Ectodermal cell (in vitro differentiated cells): ENCODE measurements at regions not wholly inside any gene's neighbourhood (a gene's known extent, or its start where the extent isn't known, plus 50 kb on each side); places are given as distances from the start of the nearest gene placed in this dataset.

Experiments
- H3K27ac ChIP-seq: 2 replicates; pipeline ENCODE4 v1.7.0; 2013; ENCODE audit warnings: mild to moderate bottlenecking, low read depth, low read length; ENCODE audit not compliant: insufficient read depth, poor library complexity, severe bottlenecking
- H3K27me3 ChIP-seq: 2 replicates; pipeline ENCODE4 v1.7.0; 2013; ENCODE audit warnings: mild to moderate bottlenecking, low read length; ENCODE audit not compliant: insufficient read depth, control insufficient read depth, poor library complexity, severe bottlenecking
- H3K36me3 ChIP-seq: one replicate; pipeline ENCODE4 v1.7.0; 2013; ENCODE audit warnings: low read length; ENCODE audit not compliant: control insufficient read depth, insufficient read depth
- H3K4me1 ChIP-seq: one replicate; pipeline ENCODE4 v1.7.0; 2013; ENCODE audit warnings: low read length; ENCODE audit not compliant: control insufficient read depth, insufficient read depth
- H3K4me3 ChIP-seq: 2 replicates; pipeline ENCODE4 v1.7.0; 2013; ENCODE audit warnings: low read depth, low read length, control low read depth; ENCODE audit not compliant: insufficient read depth
- H3K9me3 ChIP-seq: 2 replicates; pipeline ENCODE4 v1.7.0; 2013; ENCODE audit warnings: mild to moderate bottlenecking, low read length, moderate library complexity; ENCODE audit not compliant: control insufficient read depth
- WGBS, 2 experiments: methylation state at CpG; one replicate each; pipeline ENCODE4 v1.1.7; 2013; ENCODE audit warnings: missing lambda C conversion rate in 2 of 2; 5-methylcytosine and 5-hydroxymethylcytosine counted together

GRCh38 chr19:31831421-31832175, 482.4 kb upstream of the TSHZ3 start:
- H3K9me3 ChIP-seq, result no peaks in the 10 kb centered on the region
- no peaks in the 10 kb centered on the region for H3K27me3 ChIP-seq
- 89 to 91% methylated on average over 8 of the region's 8 CpGs for WGBS, 2 experiments
- H3K4me3 ChIP-seq, result no peak overlapping the region
- no peaks in the 10 kb centered on the region for H3K4me1 ChIP-seq
- no peak overlapping the region for H3K27ac ChIP-seq
- H3K36me3 ChIP-seq, result no peaks in the 10 kb centered on the region

DNA sequence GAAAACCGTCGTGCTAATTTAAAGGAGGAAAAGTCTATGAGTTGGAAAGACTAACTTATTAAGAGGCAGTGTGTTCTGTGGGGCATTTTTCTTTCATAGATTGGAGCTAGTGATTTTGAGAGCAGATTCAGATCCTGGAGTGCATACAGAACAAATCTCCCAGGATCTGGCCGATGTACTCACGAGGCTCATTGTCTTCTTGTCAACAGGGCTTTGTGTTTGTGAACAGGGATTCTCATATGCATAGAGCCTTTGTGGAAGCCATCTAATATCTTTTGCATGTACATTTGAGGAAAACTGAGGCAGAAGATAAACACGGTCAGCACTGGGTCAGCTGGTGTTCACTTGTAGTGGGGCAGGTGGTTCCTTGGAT, 482.9 kb upstream of the TSHZ3 start:
- Histone ChIP-seq H3K4me1 (no peaks in the 10 kb centered on the region), H3K27ac (no peak overlapping the region), H3K36me3 (no peaks in the 10 kb centered on the region), H3K27me3 (no peaks in the 10 kb centered on the region), H3K4me3 (no peak overlapping the region), H3K9me3 (no peaks in the 10 kb centered on the region)
- WGBS, 2 experiments, result 86 to 92% methylated on average over 5 of the region's 5 CpGs

DNA sequence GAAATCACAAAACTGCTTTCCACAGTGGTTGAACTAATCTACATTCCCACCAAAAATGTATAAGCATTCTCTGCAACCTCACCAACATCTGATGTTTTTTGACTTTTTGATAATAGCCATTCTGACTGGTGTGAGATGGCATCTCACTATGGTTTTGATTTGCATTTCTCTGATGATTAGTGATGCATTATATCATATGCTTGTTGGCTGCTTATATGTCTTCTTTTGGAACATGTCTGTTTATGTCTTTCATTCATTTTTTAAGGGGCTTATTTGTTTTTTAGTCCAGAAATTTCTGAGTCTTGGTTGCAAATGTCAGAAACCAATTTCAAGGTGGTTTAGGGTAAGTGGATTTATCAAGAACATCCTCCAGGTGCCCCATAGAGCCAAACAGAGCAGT, 484.8 kb upstream of the TSHZ3 start:
- Histone ChIP-seq H3K36me3 (no peaks in the 10 kb centered on the region), H3K27me3 (no peaks in the 10 kb centered on the region), H3K9me3 (no peaks in the 10 kb centered on the region), H3K4me3 (no peak overlapping the region), H3K27ac (no peak overlapping the region), H3K4me1 (no peaks in the 10 kb centered on the region)

GRCh38 chr19:31838163-31838815, 489.1 kb upstream of the TSHZ3 start:
- Histone ChIP-seq H3K9me3 (no peaks in the 10 kb centered on the region), H3K27ac (no peak overlapping the region), H3K36me3 (no peaks in the 10 kb centered on the region), H3K27me3 (no peaks in the 10 kb centered on the region), H3K4me3 (no peak overlapping the region), H3K4me1 (no peaks in the 10 kb centered on the region)
- 58 to 63% methylated on average over 10 of the region's 11 CpGs for WGBS, 2 experiments

- WGBS, 2 experiments, result 86 to 91% methylated on average over 2 of the region's 2 CpGs
- no peaks in the 10 kb centered on the region for H3K9me3 ChIP-seq
- H3K4me1 ChIP-seq, result no peaks in the 10 kb centered on the region
These were observed 491.1 kb upstream of the TSHZ3 start for GRCh38 chr19:31840371-31840770.

DNA sequence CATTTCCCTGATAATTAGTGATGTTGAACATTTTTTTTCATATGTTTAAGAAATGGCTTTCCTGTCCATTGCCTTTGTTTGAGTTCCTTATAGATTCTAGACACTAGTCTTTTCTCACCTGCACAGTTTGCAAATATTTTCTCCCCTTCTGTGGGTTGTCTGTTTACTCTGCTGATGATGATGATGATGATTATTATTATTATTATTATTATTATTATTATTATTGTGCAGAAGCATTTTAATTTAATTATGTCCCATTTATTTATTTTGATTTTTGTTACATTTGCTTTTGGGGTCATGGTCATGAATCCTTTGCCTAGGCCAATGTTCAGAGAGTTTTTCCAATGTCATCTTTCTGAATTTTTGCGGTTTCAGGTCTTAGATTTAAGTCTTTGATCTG, 492.5 kb upstream of the TSHZ3 start:
- Histone ChIP-seq H3K36me3 (no peaks in the 10 kb centered on the region), H3K27me3 (no peaks in the 10 kb centered on the region), H3K4me3 (no peak overlapping the region), H3K9me3 (no peaks in the 10 kb centered on the region), H3K4me1 (no peaks in the 10 kb centered on the region), H3K27ac (no peak overlapping the region)
- WGBS, 2 experiments, result 89 to 100% methylated on average over 1 of the region's 1 CpG

More at GRCh38 chr19:31840371-31840770, 491.1 kb upstream of the TSHZ3 start:
- no peaks in the 10 kb centered on the region for H3K27me3 ChIP-seq
- no peak overlapping the region for H3K27ac ChIP-seq
- H3K36me3 ChIP-seq, result no peaks in the 10 kb centered on the region
- H3K4me3 ChIP-seq, result no peak overlapping the region

GRCh38 chr19:31863122-31863521, 482.3 kb upstream of the ZNF507 start:
- no peaks in the 10 kb centered on the region for H3K4me1 ChIP-seq
- no peak overlapping the region for H3K27ac ChIP-seq
- H3K27me3 ChIP-seq, result no peaks in the 10 kb centered on the region
- peaks cover 9% of the 10 kb centered on the region for H3K9me3 ChIP-seq
- no peaks in the 10 kb centered on the region for H3K36me3 ChIP-seq
- H3K4me3 ChIP-seq, result no peak overlapping the region
- 100% methylated on average over 1 of the region's 3 CpGs; no CpG with 5 or more reads in 1 of the 2 experiments for WGBS, 2 experiments

DNA sequence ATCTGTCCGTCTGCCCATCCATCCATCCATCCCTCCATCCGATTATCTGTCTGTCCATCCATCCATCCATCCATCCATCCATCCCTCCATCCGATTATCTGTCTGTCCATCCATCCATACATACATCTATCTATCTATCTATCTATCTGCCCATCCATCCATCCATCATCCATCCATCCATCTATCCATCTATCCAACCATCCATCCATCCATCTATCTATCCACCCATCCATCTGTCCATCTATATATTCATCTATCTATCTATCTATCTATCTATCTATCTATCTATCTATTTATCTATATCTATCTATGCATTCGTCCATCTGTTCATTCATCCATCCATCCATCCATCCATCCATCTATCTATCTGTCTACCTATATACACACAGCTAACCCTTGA, 471.1 kb upstream of the ZNF507 start:
- Histone ChIP-seq H3K27me3 (no peaks in the 10 kb centered on the region), H3K27ac (no peak overlapping the region), H3K9me3 (no peaks in the 10 kb centered on the region), H3K4me1 (no peaks in the 10 kb centered on the region), H3K4me3 (no peak overlapping the region), H3K36me3 (no peaks in the 10 kb centered on the region)
- 87 to 91% methylated on average over 4 of the region's 4 CpGs for WGBS, 2 experiments

- Histone ChIP-seq H3K9me3 (no peaks in the 10 kb centered on the region), H3K27me3 (no peaks in the 10 kb centered on the region), H3K27ac (no peak overlapping the region), H3K36me3 (no peaks in the 10 kb centered on the region), H3K4me3 (no peak overlapping the region), H3K4me1 (peaks cover 4% of the 10 kb centered on the region)
- WGBS, 2 experiments, result 95% methylated on average over 16 of the region's 16 CpGs
These were observed 469.8 kb upstream of the ZNF507 start for GRCh38 chr19:31875591-31875990.

DNA sequence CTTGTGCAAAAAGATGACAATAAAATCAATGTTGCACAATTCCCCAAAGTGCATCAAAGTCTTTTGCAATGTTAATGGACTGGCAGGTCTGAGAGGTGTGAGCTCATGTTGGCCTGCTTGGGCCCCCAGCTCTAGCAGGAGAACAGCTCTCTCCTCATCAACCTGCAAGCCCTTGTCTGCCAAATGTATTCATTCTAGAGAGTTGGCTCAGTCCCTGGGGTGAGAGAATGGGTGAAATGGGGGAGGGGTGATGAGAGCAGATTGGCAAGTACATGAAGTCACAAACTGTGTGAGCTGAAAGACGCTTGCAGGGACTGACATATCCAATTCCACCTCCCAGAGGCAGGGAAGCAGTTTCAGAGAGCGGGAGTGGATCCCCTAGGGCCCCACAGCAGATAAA, 465.1 kb upstream of the ZNF507 start:
- no peaks in the 10 kb centered on the region for H3K9me3 ChIP-seq
- WGBS, 2 experiments, result 63 to 77% methylated on average over 1 to 2 of the region's 2 CpGs
- H3K36me3 ChIP-seq, result no peaks in the 10 kb centered on the region
- peaks cover 4% of the 10 kb centered on the region for H3K4me1 ChIP-seq
- H3K27ac ChIP-seq, result no peak overlapping the region
- H3K27me3 ChIP-seq, result no peaks in the 10 kb centered on the region
- H3K4me3 ChIP-seq, result no peak overlapping the region
